Keratinocyte (primary cell): ENCODE measurements at regions not wholly inside any gene's neighbourhood (a gene's known extent, or its start where the extent isn't known, plus 50 kb on each side); places are given as distances from the start of the nearest gene placed in this dataset.

Experiments
- DNase-seq: peaks from one replicate; pipeline ENCODE4 v3.0.0-alpha.2; 2011; ENCODE audit warnings: low read depth, missing footprints, low spot score
- FAIRE-seq: peaks from 2 replicates; lab custom pipeline; 2011; peaks lifted over from hg19 to GRCh38; lab: Jason Lieb, UNC
- H2AFZ ChIP-seq: 2 replicates; pipeline ENCODE4 v1.6.0; 2012; ENCODE audit warnings: low read length, control low read depth, inconsistent platforms; ENCODE audit not compliant: control insufficient read depth
- H3K27ac ChIP-seq: 2 replicates; pipeline ENCODE4 v1.5.1; 2011; ENCODE audit warnings: low read length; ENCODE audit not compliant: control insufficient read depth, insufficient read depth
- H3K27me3 ChIP-seq: 3 replicates; pipeline ENCODE4 v1.6.0; 2011; ENCODE audit warnings: low read length; ENCODE audit not compliant: control insufficient read depth, insufficient read depth; ENCODE audit errors: extremely low read depth
- H3K36me3 ChIP-seq, 2 experiments: 2 replicates in 1 of 2; 3 replicates in 1 of 2; pipeline ENCODE4 v1.5.1; 2011; ENCODE audit warnings: low read length in 2 of 2, mild to moderate bottlenecking in 1 of 2; ENCODE audit not compliant: control insufficient read depth in 2 of 2, insufficient read depth in 2 of 2; ENCODE audit errors: extremely low read depth in 1 of 2
- H3K4me1 ChIP-seq: 3 replicates; pipeline ENCODE4 v1.5.1; 2011; ENCODE audit warnings: low read length; ENCODE audit not compliant: control insufficient read depth, insufficient read depth; ENCODE audit errors: extremely low read depth
- H3K4me2 ChIP-seq: 3 replicates; pipeline ENCODE4 v1.6.0; 2011; ENCODE audit warnings: low read depth, low read length; ENCODE audit not compliant: control insufficient read depth, insufficient read depth; ENCODE audit errors: extremely low read depth
- H3K4me3 ChIP-seq, 3 experiments: fragments of 200-600 bp in 1 of 3; sonication (generic) in 1 of 3; 2 replicates in 2 of 3; 3 replicates in 1 of 3; pipeline ENCODE4 v1.5.1; 2011 to 2016; ENCODE audit warnings: low read length in 3 of 3, mild to moderate bottlenecking in 3 of 3, control low read depth in 2 of 3, inconsistent platforms in 1 of 3, low read depth in 1 of 3, mixed read lengths in 1 of 3, mixed run types in 1 of 3, moderate library complexity in 1 of 3; ENCODE audit not compliant: control insufficient read depth in 2 of 3, insufficient read depth in 2 of 3; ENCODE audit errors: extremely low read depth in 1 of 3
- H3K79me2 ChIP-seq: 2 replicates; pipeline ENCODE4 v1.6.0; 2012; ENCODE audit warnings: low read length; ENCODE audit not compliant: control insufficient read depth, insufficient read depth
- H3K9ac ChIP-seq: 3 replicates; pipeline ENCODE4 v1.6.0; 2011; ENCODE audit warnings: low read length; ENCODE audit not compliant: control insufficient read depth, insufficient read depth; ENCODE audit errors: extremely low read depth
- H3K9me1 ChIP-seq: 3 replicates; pipeline ENCODE4 v1.6.0; 2011; ENCODE audit warnings: low read length; ENCODE audit not compliant: control insufficient read depth, insufficient read depth; ENCODE audit errors: extremely low read depth
- H3K9me3 ChIP-seq: 2 replicates; pipeline ENCODE4 v1.5.1; 2012; ENCODE audit warnings: low read depth, low read length; ENCODE audit not compliant: control insufficient read depth
- H4K20me1 ChIP-seq: 3 replicates; pipeline ENCODE4 v1.6.0; 2011; ENCODE audit warnings: low read length; ENCODE audit not compliant: control insufficient read depth, insufficient read depth; ENCODE audit errors: extremely low read depth
- EZH2 ChIP-seq: IDR thresholded peaks from one replicate; pipeline ENCODE4 v1.6.1; 2012; ENCODE audit warnings: inconsistent platforms, mild to moderate bottlenecking, low read length, moderate library complexity
- dilution Hi-C: fragments of 300-500 bp; cut with MboI; formaldehyde crosslinking; loops from one replicate; pipeline ENCODE4 v1.7.0; 2020; ENCODE audit warnings: low sequenced_read_pairs; ENCODE audit not compliant: extremely low pct_ligation_motif_present
- TF ChIP-seq, protein P1 (sequence below), 3 experiments: IDR thresholded peaks in 1 of 3; conservative IDR thresholded peaks in 1 of 3; optimal IDR thresholded peaks in 1 of 3; 2 replicates in 2 of 3; 3 replicates in 1 of 3; pipeline versions ENCODE3 to v1.5.1; 2011; ENCODE audit warnings: low read length in 3 of 3, mild to moderate bottlenecking in 3 of 3, moderate library complexity in 2 of 3, control low read depth in 1 of 3, inconsistent platforms in 1 of 3; ENCODE audit not compliant: insufficient read depth in 2 of 3; ENCODE audit errors: extremely low read depth in 1 of 3

- DNase-seq (no peak), FAIRE-seq (no peak)
- H3K9me1 ChIP-seq = no peaks in the 10 kb centered on the region
- no peak overlapping the region for H3K4me2 ChIP-seq
- H2AFZ ChIP-seq = no peak overlapping the region
- no peak overlapping the region for H3K4me3 ChIP-seq
- dilution Hi-C loops = no loop called here
- H3K27ac ChIP-seq = no peak overlapping the region
- H3K27me3 ChIP-seq = no peaks in the 10 kb centered on the region
- peaks cover 11% of the 10 kb centered on the region for H3K4me1 ChIP-seq
- no peak overlapping the region for H3K9ac ChIP-seq
- no peaks in the 10 kb centered on the region for H3K79me2 ChIP-seq
- H3K9me3 ChIP-seq = peaks cover 4% of the 10 kb centered on the region
- H3K36me3 ChIP-seq = no peaks in the 10 kb centered on the region
- H4K20me1 ChIP-seq = no peaks in the 10 kb centered on the region
- TF ChIP-seq EZH2 = no peak
- TF ChIP-seq, protein P1, sequence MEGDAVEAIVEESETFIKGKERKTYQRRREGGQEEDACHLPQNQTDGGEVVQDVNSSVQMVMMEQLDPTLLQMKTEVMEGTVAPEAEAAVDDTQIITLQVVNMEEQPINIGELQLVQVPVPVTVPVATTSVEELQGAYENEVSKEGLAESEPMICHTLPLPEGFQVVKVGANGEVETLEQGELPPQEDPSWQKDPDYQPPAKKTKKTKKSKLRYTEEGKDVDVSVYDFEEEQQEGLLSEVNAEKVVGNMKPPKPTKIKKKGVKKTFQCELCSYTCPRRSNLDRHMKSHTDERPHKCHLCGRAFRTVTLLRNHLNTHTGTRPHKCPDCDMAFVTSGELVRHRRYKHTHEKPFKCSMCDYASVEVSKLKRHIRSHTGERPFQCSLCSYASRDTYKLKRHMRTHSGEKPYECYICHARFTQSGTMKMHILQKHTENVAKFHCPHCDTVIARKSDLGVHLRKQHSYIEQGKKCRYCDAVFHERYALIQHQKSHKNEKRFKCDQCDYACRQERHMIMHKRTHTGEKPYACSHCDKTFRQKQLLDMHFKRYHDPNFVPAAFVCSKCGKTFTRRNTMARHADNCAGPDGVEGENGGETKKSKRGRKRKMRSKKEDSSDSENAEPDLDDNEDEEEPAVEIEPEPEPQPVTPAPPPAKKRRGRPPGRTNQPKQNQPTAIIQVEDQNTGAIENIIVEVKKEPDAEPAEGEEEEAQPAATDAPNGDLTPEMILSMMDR (optimal IDR thresholded peaks at IDR 0.05 in 1 of 3, IDR thresholded peaks at IDR 0.05 in 1 of 3, conservative IDR thresholded peaks at IDR 0.05 in 1 of 3; ENCODE audit: extremely low read depth in 1 of 3, insufficient read depth in 2 of 3, low read length in 3 of 3) = no peak
Observed at GRCh38 chr2:121152861-121153260, 132.1 kb downstream of the TFCP2L1 start.

DNA sequence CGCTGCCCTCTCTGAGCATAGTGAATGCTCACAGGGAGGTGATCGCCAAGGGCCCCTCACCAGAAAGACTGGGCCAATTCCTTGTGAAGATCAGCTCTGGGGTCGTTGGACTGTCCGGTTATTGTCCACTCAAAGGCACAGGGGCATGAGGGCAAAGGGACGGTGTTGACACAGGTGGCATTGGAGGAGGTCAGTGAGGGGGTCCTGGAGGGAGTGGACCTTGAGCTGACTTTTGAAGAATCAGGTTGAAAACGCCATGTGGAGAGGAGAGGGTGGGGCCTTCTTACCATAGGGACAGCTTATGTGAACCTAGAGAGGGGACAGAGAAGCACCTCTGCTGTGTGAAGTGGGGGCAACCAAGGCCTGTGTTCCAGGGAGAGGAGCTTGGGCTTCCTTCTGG is 131.5 kb downstream of the TFCP2L1 start:
- no peaks in the 10 kb centered on the region for H3K36me3 ChIP-seq
- TF ChIP-seq, protein P1 (optimal IDR thresholded peaks at IDR 0.05 in 1 of 3, IDR thresholded peaks at IDR 0.05 in 1 of 3, conservative IDR thresholded peaks at IDR 0.05 in 1 of 3; ENCODE audit: extremely low read depth in 1 of 3, insufficient read depth in 2 of 3, low read length in 3 of 3) = no peak
- no peak for TF ChIP-seq EZH2
- H4K20me1 ChIP-seq = no peaks in the 10 kb centered on the region
- dilution Hi-C loops = no loop called here
- H2AFZ ChIP-seq = no peak overlapping the region
- no peaks in the 10 kb centered on the region for H3K9me1 ChIP-seq
- H3K4me1 ChIP-seq = peaks cover 11% of the 10 kb centered on the region
- no peaks in the 10 kb centered on the region for H3K79me2 ChIP-seq
- H3K4me3 ChIP-seq = no peak overlapping the region
- no peak for FAIRE-seq
- H3K9ac ChIP-seq = no peak overlapping the region
- H3K4me2 ChIP-seq = no peak overlapping the region
- H3K27ac ChIP-seq = no peak overlapping the region
- H3K9me3 ChIP-seq = peaks cover 4% of the 10 kb centered on the region
- H3K27me3 ChIP-seq = no peaks in the 10 kb centered on the region
- DNase-seq = no peak
